HepG2 (cell line): ENCODE measurements at regions not wholly inside any gene's neighbourhood (a gene's known extent, or its start where the extent isn't known, plus 50 kb on each side); places are given as distances from the start of the nearest gene placed in this dataset.
"Not testable (repeated sequence)": the region's sequence is repeated elsewhere in the genome, so short reads cannot be mapped to it uniquely, and the experiment has no call there.

ENCODE experiments used
- ATAC-seq: fragments of 200-7000 bp; cut with Tn5 transposase; 3 replicates; pipeline ENCODE4 v1.9.1; 2020; ENCODE audit warnings: mild to moderate bottlenecking, moderate library complexity
- BruUV-seq: library from RNA; stranded (reverse); fragments of 400-500 nt; replicated peaks from 2 replicates; lab custom pipeline; 2021; lab: Mats Ljungman, UMichigan
- CTCF ChIA-PET: fragments of 300-600 bp; formaldehyde crosslinking; extraction: SDS; loops from one replicate; lab custom pipeline; 2021; ENCODE audit warnings: low total read pairs, inconsistent platforms, low intra/inter-chr PET ratio; lab: Yijun Ruan, JAX
- POLR2A ChIA-PET: fragments of 350-600 bp; sonication (Branson Sonifier 250); formaldehyde crosslinking; loops from one replicate; lab custom pipeline; 2020; ENCODE audit warnings: antibody characterized with exemption, inconsistent platforms; lab: Yijun Ruan, JAX
- DNase-seq: peaks from one replicate; pipeline ENCODE4 v3.0.0-alpha.2; 2015; ENCODE audit warnings: low spot score
- FAIRE-seq: peaks from 3 replicates; lab custom pipeline; 2011; peaks lifted over from hg19 to GRCh38; lab: Jason Lieb, UNC
- H2AFZ ChIP-seq: one replicate; pipeline ENCODE4 v1.6.1; 2011; ENCODE audit warnings: low read length, inconsistent platforms
- H3K27ac ChIP-seq: fragments of 300-600 bp; 3 replicates; pipeline ENCODE4 v1.8.0; 2011; ENCODE audit warnings: mixed run types, mild to moderate bottlenecking, mixed read lengths, low read length, inconsistent platforms; ENCODE audit not compliant: insufficient read depth; ENCODE audit errors: extremely low read length
- H3K27me3 ChIP-seq, 2 experiments: fragments of 200-600 bp in 1 of 2; 2 replicates in 1 of 2; 3 replicates in 1 of 2; pipeline versions ENCODE4 v1.6.0 to v1.8.0; 2011; ENCODE audit warnings: low read length in 2 of 2, mild to moderate bottlenecking in 2 of 2, moderate library complexity in 2 of 2, inconsistent platforms in 1 of 2; ENCODE audit not compliant: insufficient read depth in 2 of 2, control insufficient read depth in 1 of 2
- H3K36me3 ChIP-seq, 2 experiments: fragments of 200-600 bp in 1 of 2; replicated peaks in 1 of 2; 2 replicates in 1 of 2; 3 replicates in 1 of 2; pipeline versions ENCODE4 v1.5.1 to v1.8.0; 2011; ENCODE audit warnings: low read length in 2 of 2, inconsistent platforms in 1 of 2; ENCODE audit not compliant: insufficient read depth in 2 of 2, control insufficient read depth in 1 of 2
- H3K4me1 ChIP-seq: 2 replicates; pipeline ENCODE4 v1.5.1; 2012; ENCODE audit warnings: low read length, inconsistent platforms; ENCODE audit not compliant: insufficient read depth
- H3K4me2 ChIP-seq: 2 replicates; pipeline ENCODE4 v1.6.0; 2011; ENCODE audit warnings: low read depth, low read length, inconsistent platforms
- H3K4me3 ChIP-seq, 3 experiments: fragments of 200-600 bp in 1 of 3; sonication (generic), shearing (Covaris generic) in 1 of 3; replicated peaks in 1 of 3; 2 replicates each; pipeline ENCODE4 v1.5.1; 2011 to 2016; ENCODE audit warnings: low read length in 3 of 3, inconsistent platforms in 2 of 3, low read depth in 2 of 3, mild to moderate bottlenecking in 2 of 3, control low read depth in 1 of 3, mixed read lengths in 1 of 3; ENCODE audit not compliant: insufficient read depth in 1 of 3
- H3K79me2 ChIP-seq: one replicate; pipeline ENCODE4 v1.6.1; 2011; ENCODE audit warnings: low read length, inconsistent platforms; ENCODE audit not compliant: insufficient read depth
- H3K9ac ChIP-seq: 2 replicates; pipeline ENCODE4 v1.6.0; 2011; ENCODE audit warnings: mild to moderate bottlenecking, low read depth, low read length, inconsistent platforms; ENCODE audit not compliant: insufficient read depth
- H3K9me3 ChIP-seq: 2 replicates; pipeline ENCODE4 v1.5.1; 2012; ENCODE audit warnings: mild to moderate bottlenecking, low read length
- H4K20me1 ChIP-seq: 2 replicates; pipeline ENCODE4 v1.6.0; 2011; ENCODE audit warnings: inconsistent platforms, mild to moderate bottlenecking, low read length, moderate library complexity; ENCODE audit not compliant: insufficient read depth
- ATF7-NPFF ChIP-seq: sonication (generic); formaldehyde crosslinking; IDR thresholded peaks from 2 replicates; pipeline ENCODE4 v1.8.1; 2023; ENCODE audit warnings: mild to moderate bottlenecking, low read depth, missing genetic modification reagents, moderate library complexity
- BCL6 ChIP-seq: IDR thresholded peaks from 2 replicates; pipeline ENCODE4 v1.6.1; 2016; ENCODE audit warnings: missing genetic modification reagents, missing compliant biosample characterization
- GMEB1 ChIP-seq: sonication (generic); formaldehyde crosslinking; IDR thresholded peaks from 2 replicates; pipeline ENCODE4 v1.5.1; 2020; ENCODE audit warnings: missing genetic modification reagents, mild to moderate bottlenecking, borderline replicate concordance
- RERE ChIP-seq: IDR thresholded peaks from 2 replicates; pipeline ENCODE4 v1.6.1; 2016; ENCODE audit warnings: low read depth, missing genetic modification reagents, missing compliant biosample characterization
- ZNF512B ChIP-seq: sonication (generic); formaldehyde crosslinking; IDR thresholded peaks from 2 replicates; pipeline ENCODE4 v1.5.1; 2020; ENCODE audit warnings: missing genetic modification reagents, mild to moderate bottlenecking, borderline replicate concordance
- ZNF747 ChIP-seq: sonication (generic); formaldehyde crosslinking; IDR thresholded peaks from 2 replicates; pipeline ENCODE4 v1.8.1; 2023; ENCODE audit warnings: missing genetic modification reagents, mild to moderate bottlenecking, borderline replicate concordance
- WGBS: methylation state at CpG from one replicate; pipeline ENCODE4 v1.1.6; 2017; ENCODE audit warnings: low lambda C conversion rate; 5-methylcytosine and 5-hydroxymethylcytosine counted together
- in situ Hi-C: cut with HindIII; loops from 2 replicates; pipeline ENCODE4 v1.10.0; 2017; ENCODE audit warnings: low pct_unique_long_range_greater_than_20kb; ENCODE audit not compliant: extremely low pct_ligation_motif_present
- intact Hi-C: fragments of 100-400 bp; cut with micrococcal nuclease; formaldehyde crosslinking; loops from one replicate; pipeline ENCODE4 v1.10.0; 2022; ENCODE audit not compliant: unreplicated experiment

GRCh38 chr1:72983011-72983410 lies 700.7 kb upstream of the NEGR1 start:
- peaks cover 36% of the 10 kb centered on the region for H3K9me3 ChIP-seq
- WGBS = 2% methylated on average over 5 of the region's 15 CpGs
- H3K4me3 ChIP-seq, H2AFZ ChIP-seq, intact Hi-C loops, H3K4me1 ChIP-seq, BruUV-seq, DNase-seq, in situ Hi-C loops, H3K79me2 ChIP-seq, CTCF ChIA-PET, ATAC-seq, H3K36me3 ChIP-seq, FAIRE-seq, H3K27me3 ChIP-seq, H4K20me1 ChIP-seq, H3K9ac ChIP-seq, H3K4me2 ChIP-seq, H3K27ac ChIP-seq, POLR2A ChIA-PET: not testable (repeated sequence)

GRCh38 chr1:72969461-72969860 lies 687.1 kb upstream of the NEGR1 start:
- ATAC-seq = no peak
- no TSS peak for BruUV-seq
- Histone ChIP-seq H3K79me2 (no peaks in the 10 kb centered on the region), H4K20me1 (no peaks in the 10 kb centered on the region), H3K4me3 (no peak overlapping the region), H3K4me2 (no peak overlapping the region), H2AFZ (no peak overlapping the region), H3K9ac (no peak overlapping the region), H3K36me3 (no peaks in the 10 kb centered on the region), H3K4me1 (no peaks in the 10 kb centered on the region), H3K27ac (no peak overlapping the region), H3K9me3 (peaks cover 56% of the 10 kb centered on the region), H3K27me3 (no peaks in the 10 kb centered on the region)
- intact Hi-C loops = loop anchor here (5.0 kb wide), 1 partner anchor 338 kb away; no protein-coding TSS in a partner anchor
- CTCF ChIA-PET = no interaction called here
- no peak for DNase-seq
- 10% methylated on average over 1 of the region's 1 CpG for WGBS
- FAIRE-seq = no peak
- in situ Hi-C loops = no loop called here
- POLR2A ChIA-PET = no interaction called here
- TF ChIP-seq ATF7-NPFF (CRISPR knock-in tag) = no peak
- TF ChIP-seq GMEB1 = no peak
- TF ChIP-seq BCL6 = no peak
- no peak for TF ChIP-seq ZNF512B (CRISPR knock-in tag)
- no peak for TF ChIP-seq ZNF747 (CRISPR knock-in tag)
- no peak for TF ChIP-seq RERE (CRISPR knock-in tag)
